Non-pigmented ciliary epithelial cell (primary cell): ENCODE measurements at regions not wholly inside any gene's neighbourhood (a gene's known extent, or its start where the extent isn't known, plus 50 kb on each side); places are given as distances from the start of the nearest gene placed in this dataset.

Experiments
- DNase-seq: peaks from one replicate; pipeline ENCODE4 v3.0.0-alpha.2; 2010; ENCODE audit warnings: low read depth

- DNase-seq = no peak
Observed at GRCh38 chr12:15033029-15033428, 60.2 kb downstream of the PDE6H start.

DNA sequence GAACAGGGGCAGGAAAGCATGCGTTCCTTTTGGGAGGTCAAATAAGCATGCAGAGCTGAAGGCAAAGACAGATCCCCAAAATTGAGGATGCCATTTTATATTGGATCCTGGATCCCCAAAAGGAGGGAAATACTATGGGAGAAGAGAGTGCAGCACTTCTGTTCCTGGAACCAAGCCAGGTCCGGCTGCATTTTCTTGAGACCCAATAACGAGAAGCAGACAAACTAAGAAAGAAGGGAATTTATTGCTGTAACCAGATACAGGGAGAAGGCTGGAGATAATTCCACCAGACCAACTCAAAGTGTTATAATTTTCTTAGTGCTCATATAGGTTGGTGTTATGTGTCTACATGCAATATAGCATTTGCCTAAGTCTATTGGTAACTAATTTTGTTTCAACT is 60.8 kb downstream of the PDE6H start:
- DNase-seq = no peak

DNA sequence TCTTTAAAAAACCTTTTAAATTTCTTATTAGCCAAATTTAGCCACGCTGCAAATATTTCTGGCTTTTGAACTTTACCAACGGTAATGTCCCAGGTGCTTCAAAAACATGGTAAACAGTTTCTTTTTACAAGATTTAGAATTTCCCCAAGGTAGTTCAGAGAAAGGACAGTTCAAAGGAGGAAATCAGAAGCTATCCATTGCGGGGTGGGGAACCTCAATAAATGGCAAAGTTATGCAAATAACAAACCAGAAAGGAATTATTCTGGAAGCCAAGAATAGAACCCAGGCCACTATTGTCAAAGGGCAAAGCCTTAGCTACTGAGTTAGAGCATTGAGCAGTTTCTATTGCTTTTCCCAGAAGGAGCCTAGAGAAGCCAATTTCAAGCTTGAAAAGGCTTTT is 62.3 kb downstream of the PDE6H start:
- no peak for DNase-seq

DNA sequence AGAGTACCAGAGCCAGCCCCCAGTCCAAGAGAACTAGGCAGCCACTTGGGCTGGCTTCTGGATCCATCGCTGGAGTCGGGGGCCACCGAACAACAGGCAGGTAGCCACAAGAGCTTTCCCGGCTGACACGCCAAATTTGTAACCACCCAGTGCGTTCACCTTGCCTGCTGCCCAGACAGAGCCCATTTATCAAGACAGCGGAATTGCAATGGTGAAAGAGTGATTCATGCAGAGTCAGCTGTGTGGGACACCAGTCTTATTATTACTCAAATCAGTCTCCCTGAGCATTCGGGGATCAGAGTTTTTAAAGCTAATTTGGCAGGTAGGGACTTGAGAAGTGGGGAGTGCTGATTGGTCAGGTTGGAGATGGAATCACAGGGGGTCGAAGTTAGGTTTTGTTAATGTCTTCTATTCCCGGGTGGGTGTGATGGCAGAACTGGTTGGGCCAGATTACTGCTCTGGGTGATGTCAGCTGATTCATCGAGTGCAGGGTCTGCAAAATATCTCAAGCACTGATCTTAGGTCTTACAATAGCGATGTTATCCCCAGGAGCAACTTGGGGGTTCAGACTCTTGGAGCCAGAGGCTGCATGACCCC is 64.3 kb downstream of the PDE6H start:
- DNase-seq = no peak

- DNase-seq = no peak
Observed at GRCh38 chr12:15038137-15038536, 65.3 kb downstream of the PDE6H start.

GRCh38 chr12:15044471-15044870 is 71.6 kb downstream of the PDE6H start:
- DNase-seq = peak; percentile 3

GRCh38 chr12:15045451-15045850 is 72.6 kb downstream of the PDE6H start:
- DNase-seq = no peak

- no peak for DNase-seq
Observed at GRCh38 chr12:15047611-15048010, 74.8 kb downstream of the PDE6H start.

DNA sequence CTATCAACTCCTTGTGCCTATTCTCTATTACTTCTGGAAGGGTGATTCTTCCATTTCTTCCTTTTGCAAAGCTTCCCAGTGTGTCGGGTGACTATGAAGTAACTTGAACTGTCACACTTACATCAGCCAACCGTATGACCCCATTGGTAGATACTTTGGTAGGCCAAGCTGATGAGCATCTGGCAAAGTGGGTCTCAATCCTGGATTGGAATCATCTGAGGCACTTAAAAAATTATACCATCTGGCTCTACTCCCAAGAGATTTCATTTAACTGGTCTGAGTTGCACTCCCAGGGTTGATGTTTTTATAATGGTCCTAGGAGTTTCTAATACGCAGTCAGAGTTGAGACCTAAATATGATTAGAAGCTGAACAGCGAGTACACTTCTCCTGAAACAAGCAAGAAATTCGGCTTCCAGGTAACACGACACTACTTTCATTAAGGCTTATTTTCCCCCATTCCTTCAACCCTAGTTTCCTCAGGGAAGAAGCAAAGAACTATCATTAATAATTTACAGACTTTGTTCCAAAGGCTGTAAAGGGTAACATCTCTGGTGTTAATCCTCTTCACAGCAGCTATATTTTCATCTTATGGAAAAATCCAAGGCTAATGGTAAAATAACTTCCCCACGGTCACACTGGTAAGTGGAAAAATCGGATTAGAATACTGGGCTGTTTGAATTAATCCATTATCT is 76.8 kb downstream of the PDE6H start:
- DNase-seq = no peak

DNA sequence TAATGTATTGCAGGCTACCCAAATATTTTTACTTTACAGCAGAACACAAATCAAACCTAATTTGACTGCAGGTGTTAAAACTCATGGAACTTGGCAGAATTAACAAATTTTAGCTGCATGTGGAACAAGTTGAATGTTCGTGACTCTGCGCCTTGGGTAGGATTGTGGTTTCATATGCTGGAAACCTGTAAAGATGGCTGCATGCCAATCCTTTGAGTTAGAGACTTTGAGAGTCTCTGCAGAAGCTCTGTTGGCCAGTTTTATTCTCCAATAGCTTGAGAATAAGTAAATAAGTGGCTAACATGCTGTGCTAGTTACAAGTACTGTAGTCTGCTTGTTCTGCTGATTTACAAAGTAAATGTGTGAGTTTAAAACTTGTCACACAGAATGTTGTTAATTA is 77.8 kb downstream of the PDE6H start:
- DNase-seq = peak; percentile 9

DNA sequence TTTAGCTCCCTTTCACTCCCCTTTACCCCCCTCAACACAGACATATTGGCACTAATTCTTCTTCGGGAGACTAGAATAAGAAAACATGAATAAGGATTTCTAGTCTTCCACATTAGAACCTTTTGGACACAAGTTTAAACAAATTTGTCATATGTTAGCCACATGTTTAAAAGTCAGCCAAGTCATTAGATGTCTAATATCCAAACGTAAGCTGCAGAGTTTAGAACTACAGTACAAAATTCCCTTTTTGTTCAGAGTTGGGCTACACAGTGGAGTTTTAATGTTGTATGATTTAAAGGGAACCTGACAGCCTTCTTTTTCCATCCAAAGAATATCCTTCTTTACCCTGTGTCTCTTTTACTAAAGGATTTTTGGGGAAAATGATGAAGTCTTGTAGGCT is 79.8 kb downstream of the PDE6H start:
- DNase-seq = no peak

DNA sequence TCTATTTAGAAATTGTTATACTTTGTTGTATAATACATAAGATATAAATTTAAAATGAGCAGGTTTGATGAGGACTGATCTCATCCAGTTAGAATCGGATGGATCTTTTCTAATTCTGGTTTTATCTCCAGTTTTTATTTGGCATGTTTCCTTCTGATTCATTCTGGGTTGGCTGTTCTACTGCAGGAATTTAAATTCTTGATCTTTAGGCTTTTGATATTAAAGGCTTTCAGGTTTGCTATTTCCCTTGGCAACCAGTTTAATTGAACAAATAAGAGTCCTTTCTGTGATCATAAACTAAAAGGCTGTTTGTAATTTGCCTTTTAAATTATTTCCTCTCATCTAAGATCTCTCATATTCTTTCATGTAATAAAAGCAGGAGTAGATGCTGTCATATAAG is 83.4 kb downstream of the PDE6H start:
- no peak for DNase-seq
